ENCODE measurements at regions not wholly inside any gene's neighbourhood (a gene's known extent, or its start where the extent isn't known, plus 50 kb on each side); places are given as distances from the start of the nearest gene placed in this dataset.

GRCh38 chr9:129400971-129401622 is 219.8 kb downstream of the C9orf50 start:
- TF ChIP-seq CEBPB (IDR thresholded peaks at IDR 0.05; ENCODE audit: low read depth, low read length), result no peak
- TF ChIP-seq SP1 (IDR thresholded peaks at IDR 0.05; ENCODE audit: low read depth, low read length), result no peak
- TF ChIP-seq E2F6 (IDR thresholded peaks at IDR 0.05), result no peak
- TF ChIP-seq SP2 (IDR thresholded peaks at IDR 0.05; ENCODE audit: low read length), result no peak
- no peak for TF ChIP-seq TEAD4 (IDR thresholded peaks at IDR 0.05; ENCODE audit: low read depth, low read length)
- no peak for TF ChIP-seq RAD21 (IDR thresholded peaks at IDR 0.05 in 1 of 2, conservative IDR thresholded peaks at IDR 0.05 in 1 of 2; ENCODE audit: low read depth in 2 of 2, low read length in 2 of 2)
- no peak for TF ChIP-seq KDM1A (IDR thresholded peaks at IDR 0.05; ENCODE audit: borderline replicate concordance, low read length)
- TF ChIP-seq RXRA (IDR thresholded peaks at IDR 0.05; ENCODE audit: insufficient read depth, low read depth, low read length), result no peak
- TF ChIP-seq HDAC6 (IDR thresholded peaks at IDR 0.05; ENCODE audit: low read depth, low read length), result no peak
- 81% methylated on average over 13 of the region's 17 CpGs; no CpG with 5 or more reads in 1 of the 2 experiments for WGBS, 2 experiments (ENCODE audit: extremely low coverage in 1 of 2, insufficient coverage in 1 of 2, insufficient read length in 1 of 2, insufficient replicate concordance in 2 of 2, low coverage in 1 of 2, low lambda C conversion rate in 2 of 2, missing lambda C conversion rate in 1 of 2)
- H4K20me1 ChIP-seq (replicated peaks in 1 of 2; ENCODE audit: control insufficient read depth in 1 of 2, insufficient read depth in 2 of 2, low read length in 2 of 2), result peaks cover 0 to 2% of the 10 kb centered on the region in 2 experiments
- H2BK15ac ChIP-seq (ENCODE audit: low read length), result no peak overlapping the region
- ChIA-PET CTCF (ENCODE audit: partially characterized antibody) (interaction anchor here (1.2 to 1.3 kb wide), 2 partner anchors 19 to 262 kb away, joined by 3 read pairs; no protein-coding TSS in a partner anchor), POLR2A (ENCODE audit: partially characterized antibody) (interaction anchor here (0.5 to 3.1 kb wide), 8 partner anchors 18 to 1247 kb away, joined by 3 to 11 read pairs (median 4); no protein-coding TSS in a partner anchor)
- H3K4ac ChIP-seq (replicated peaks; ENCODE audit: insufficient read length, low read depth, low read length), result no peak overlapping the region
- no peak overlapping the region; a peak in 1 of 4 replicates for H3K4me2 ChIP-seq (ENCODE audit: insufficient read depth in 1 of 2, low read depth in 2 of 2, low read length in 2 of 2)
- H4K8ac ChIP-seq (ENCODE audit: extremely low read depth, insufficient read depth, low read length), result no peak overlapping the region
- H2BK5ac ChIP-seq (ENCODE audit: low read depth, low read length), result no peak overlapping the region; the same call in 1 of the 2 replicates
- H3K4me3 ChIP-seq (ENCODE audit: extremely low read depth in 1 of 4, insufficient read depth in 2 of 4, low read depth in 3 of 4, low read length in 4 of 4), result no peak overlapping the region
- H3K79me2 ChIP-seq (ENCODE audit: control insufficient read depth in 1 of 2, insufficient read depth in 2 of 2, low read length in 2 of 2), result no peaks in the 10 kb centered on the region
- H3K9me3 ChIP-seq (ENCODE audit: insufficient read depth in 2 of 2, low read depth in 1 of 2, low read length in 1 of 2), result no peaks in the 10 kb centered on the region
- no peak overlapping the region for H3K27ac ChIP-seq (ENCODE audit: low read depth, low read length)
- no peak overlapping the region for H2AK5ac ChIP-seq (ENCODE audit: low read depth, low read length)
- peaks cover 5 to 46% (median 18%) of the 10 kb centered on the region in 4 experiments for H3K4me1 ChIP-seq (replicated peaks in 1 of 4; ENCODE audit: control insufficient read depth in 3 of 4, insufficient read depth in 4 of 4, low read length in 3 of 4)
- H4K91ac ChIP-seq (replicated peaks; ENCODE audit: insufficient read length, low read length), result no peak overlapping the region
- no peak overlapping the region for H3K14ac ChIP-seq (ENCODE audit: insufficient read length)
- no peak for FAIRE-seq
- H3K79me1 ChIP-seq (ENCODE audit: low read depth, low read length), result no peaks in the 10 kb centered on the region
- H4K5ac ChIP-seq (ENCODE audit: insufficient read length, low read depth, low read length), result no peak overlapping the region
- H2BK20ac ChIP-seq (ENCODE audit: low read length), result no peak overlapping the region
- H3K9ac ChIP-seq (replicated peaks in 1 of 4; ENCODE audit: extremely low read depth in 1 of 4, low read depth in 3 of 4, low read length in 3 of 4), result no peak overlapping the region
- no peak overlapping the region for H3K56ac ChIP-seq (replicated peaks; ENCODE audit: insufficient read length, low read depth, low read length)
- H3K27me3 ChIP-seq (replicated peaks in 1 of 4; ENCODE audit: control insufficient read depth in 3 of 4, extremely low read depth in 1 of 4, insufficient read depth in 3 of 4, low read length in 3 of 4), result peaks cover 0 to 3% (median 0%) of the 10 kb centered on the region in 4 experiments; a peak in 1 of 7 replicates
- H2AFZ ChIP-seq (ENCODE audit: low read length), result no peak overlapping the region
- H2BK12ac ChIP-seq (ENCODE audit: low read depth, low read length), result peak overlapping the region; percentile 20; the same call in 1 of the 2 replicates
- H3K36me3 ChIP-seq (ENCODE audit: control insufficient read depth in 2 of 4, insufficient read depth in 4 of 4, low read length in 3 of 4), result no peaks in the 10 kb centered on the region
- H3K18ac ChIP-seq (ENCODE audit: extremely low read depth, low read length), result peak overlapping the region; percentile 51
- DNase-seq (ENCODE audit: low read depth in 1 of 2, low spot score in 2 of 2), result no peak
- H2BK120ac ChIP-seq (replicated peaks; ENCODE audit: low read depth, low read length), result no peak overlapping the region
- peaks cover 19% of the 10 kb centered on the region; the same call in 1 of the 2 replicates for H3K23me2 ChIP-seq (ENCODE audit: low read depth, low read length)
- no peak overlapping the region for H3K23ac ChIP-seq (ENCODE audit: insufficient read length)
